GM19397 (cell line): ENCODE measurements at regions not wholly inside any gene's neighbourhood (a gene's known extent, or its start where the extent isn't known, plus 50 kb on each side); places are given as distances from the start of the nearest gene placed in this dataset.
"Not testable (repeated sequence)": the region's sequence is repeated elsewhere in the genome, so short reads cannot be mapped to it uniquely, and the experiment has no call there.

Experiments used
- ATAC-seq: cut with Tn5 transposase; IDR thresholded peaks from one replicate; pipeline ENCODE4 v1.9.1; 2021; ENCODE audit warnings: mild to moderate bottlenecking, moderate library complexity; ENCODE audit not compliant: unreplicated experiment

- ATAC-seq = no peak
Observed at GRCh38 chr14:85180876-85181275, 349.1 kb upstream of the FLRT2 start.

GRCh38 chr14:85182282-85182681, 347.7 kb upstream of the FLRT2 start:
- no peak for ATAC-seq

GRCh38 chr14:85186082-85186481, 343.9 kb upstream of the FLRT2 start:
- ATAC-seq = no peak

- ATAC-seq = no peak
Observed at GRCh38 chr14:85187521-85187920, 342.4 kb upstream of the FLRT2 start.

GRCh38 chr14:85188836-85189235, 341.1 kb upstream of the FLRT2 start:
- ATAC-seq = no peak

- not testable (repeated sequence) for ATAC-seq
Observed at GRCh38 chr14:85189253-85189652, 340.7 kb upstream of the FLRT2 start.

GRCh38 chr14:85190251-85190650, 339.7 kb upstream of the FLRT2 start:
- no peak for ATAC-seq

- ATAC-seq = no peak
Observed at GRCh38 chr14:85191986-85192385, 338.0 kb upstream of the FLRT2 start.

GRCh38 chr14:85195872-85196477, 334.0 kb upstream of the FLRT2 start:
- ATAC-seq = no peak

- ATAC-seq = no peak
Observed at GRCh38 chr14:85198001-85198400, 331.9 kb upstream of the FLRT2 start.

- no peak for ATAC-seq
Observed at GRCh38 chr14:85205875-85206274, 324.1 kb upstream of the FLRT2 start.

- no peak for ATAC-seq
Observed at GRCh38 chr14:85214471-85214870, 315.5 kb upstream of the FLRT2 start.

- ATAC-seq = no peak
Observed at GRCh38 chr14:85217412-85217811, 312.5 kb upstream of the FLRT2 start.

- no peak for ATAC-seq
Observed at GRCh38 chr14:85218982-85219381, 311.0 kb upstream of the FLRT2 start.

GRCh38 chr14:85221832-85222231, 308.1 kb upstream of the FLRT2 start:
- ATAC-seq = no peak

- ATAC-seq = no peak
Observed at GRCh38 chr14:85222341-85222740, 307.6 kb upstream of the FLRT2 start.

GRCh38 chr14:85223667-85224066, 306.3 kb upstream of the FLRT2 start:
- ATAC-seq = no peak

GRCh38 chr14:85224241-85224640, 305.7 kb upstream of the FLRT2 start:
- ATAC-seq = no peak

GRCh38 chr14:85233756-85234155, 296.2 kb upstream of the FLRT2 start:
- no peak for ATAC-seq

- no peak for ATAC-seq
Observed at GRCh38 chr14:85234156-85235025, 295.6 kb upstream of the FLRT2 start.

GRCh38 chr14:85235868-85236267, 294.1 kb upstream of the FLRT2 start:
- ATAC-seq = no peak

GRCh38 chr14:85236296-85236695, 293.6 kb upstream of the FLRT2 start:
- no peak for ATAC-seq
